ENCODE measurements at regions not wholly inside any gene's neighbourhood (a gene's known extent, or its start where the extent isn't known, plus 50 kb on each side); places are given as distances from the start of the nearest gene placed in this dataset.

DNA sequence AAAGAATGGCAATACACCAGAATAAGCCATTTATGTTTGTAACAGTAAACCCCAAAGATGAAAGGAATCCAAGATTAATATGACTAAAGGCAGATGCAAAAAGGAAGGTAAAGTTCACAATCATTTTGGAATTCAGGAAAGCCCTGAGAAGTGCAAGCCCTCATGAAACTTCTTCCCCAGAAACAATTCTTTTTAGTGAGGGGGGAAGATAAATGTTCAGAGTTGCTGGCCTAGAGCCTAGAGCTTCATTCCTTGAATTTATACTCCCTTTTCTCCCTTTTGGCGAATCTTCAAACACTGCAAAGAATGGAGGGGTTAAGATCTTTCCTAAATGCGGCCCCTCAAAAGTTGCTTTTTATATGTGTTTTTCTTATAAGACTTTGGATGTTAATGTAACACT is 368.8 kb downstream of the MEIS1 start:
- in situ Hi-C loops (cut with MboI; ENCODE audit: low sequenced_read_pairs in 4 of 4), result no loop called here
- Histone ChIP-seq H3K27me3 (no peaks in the 10 kb centered on the region), H3K36me3 (no peaks in the 10 kb centered on the region), H3K27ac (no peak overlapping the region), H3K4me3 (no peak overlapping the region), H3K9me3 (no peaks in the 10 kb centered on the region), H3K4me1 (no peaks in the 10 kb centered on the region)
- intact Hi-C loops (cut with DNase I; ENCODE audit: low total_unique reads), result no loop called here
- no peak for ATAC-seq
- TF ChIP-seq POLR2A (IDR thresholded peaks at IDR 0.05), result no peak
- no peak for DNase-seq

DNA sequence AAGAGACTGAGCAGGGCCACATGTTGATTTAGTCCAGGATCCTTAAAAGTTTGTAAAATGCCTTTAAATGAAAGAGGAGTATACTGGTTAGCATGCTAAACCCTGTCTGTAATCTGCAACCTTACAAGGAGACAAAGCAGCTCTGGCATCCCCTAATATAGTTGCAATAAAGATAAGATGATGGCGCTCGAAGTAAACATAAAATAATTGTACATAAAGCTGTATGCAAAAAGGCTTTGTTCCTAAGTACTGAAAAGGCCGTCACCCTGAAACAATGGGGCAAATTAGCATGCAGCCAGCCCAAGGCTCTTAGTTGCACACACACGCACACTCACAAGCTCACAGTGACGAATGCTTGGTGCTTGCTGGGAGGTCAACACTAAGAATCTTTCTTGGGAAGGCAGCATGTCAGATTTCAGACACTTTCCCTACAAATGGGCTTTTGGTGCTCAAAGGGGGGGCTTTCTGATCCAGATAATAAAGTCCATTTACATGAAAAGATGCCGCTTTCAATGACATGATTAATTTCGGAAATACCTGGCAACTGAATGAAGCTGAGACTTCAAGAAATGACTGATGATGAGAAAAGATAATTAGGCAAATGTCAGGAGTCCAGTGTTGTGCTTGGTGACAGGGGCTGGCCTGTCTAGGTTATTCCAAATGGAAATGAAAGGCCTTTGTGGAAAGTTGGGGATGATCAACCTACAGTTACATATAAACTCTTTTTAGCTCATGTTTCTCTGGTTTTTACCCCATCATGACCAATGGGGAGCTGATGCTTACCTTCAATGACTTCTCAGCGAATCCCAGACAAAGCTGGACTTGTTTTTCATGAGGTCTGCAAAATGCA is 370.3 kb downstream of the MEIS1 start:
- no peak overlapping the region for H3K4me3 ChIP-seq
- no peaks in the 10 kb centered on the region for H3K9me3 ChIP-seq
- no peak overlapping the region for H3K27ac ChIP-seq
- DNase-seq (no peak), ATAC-seq (no peak)
- H3K27me3 ChIP-seq, result no peaks in the 10 kb centered on the region
- in situ Hi-C loops (cut with MboI; ENCODE audit: low sequenced_read_pairs in 4 of 4), result no loop called here
- TF ChIP-seq POLR2A (IDR thresholded peaks at IDR 0.05), result no peak
- TF ChIP-seq, protein P1, sequence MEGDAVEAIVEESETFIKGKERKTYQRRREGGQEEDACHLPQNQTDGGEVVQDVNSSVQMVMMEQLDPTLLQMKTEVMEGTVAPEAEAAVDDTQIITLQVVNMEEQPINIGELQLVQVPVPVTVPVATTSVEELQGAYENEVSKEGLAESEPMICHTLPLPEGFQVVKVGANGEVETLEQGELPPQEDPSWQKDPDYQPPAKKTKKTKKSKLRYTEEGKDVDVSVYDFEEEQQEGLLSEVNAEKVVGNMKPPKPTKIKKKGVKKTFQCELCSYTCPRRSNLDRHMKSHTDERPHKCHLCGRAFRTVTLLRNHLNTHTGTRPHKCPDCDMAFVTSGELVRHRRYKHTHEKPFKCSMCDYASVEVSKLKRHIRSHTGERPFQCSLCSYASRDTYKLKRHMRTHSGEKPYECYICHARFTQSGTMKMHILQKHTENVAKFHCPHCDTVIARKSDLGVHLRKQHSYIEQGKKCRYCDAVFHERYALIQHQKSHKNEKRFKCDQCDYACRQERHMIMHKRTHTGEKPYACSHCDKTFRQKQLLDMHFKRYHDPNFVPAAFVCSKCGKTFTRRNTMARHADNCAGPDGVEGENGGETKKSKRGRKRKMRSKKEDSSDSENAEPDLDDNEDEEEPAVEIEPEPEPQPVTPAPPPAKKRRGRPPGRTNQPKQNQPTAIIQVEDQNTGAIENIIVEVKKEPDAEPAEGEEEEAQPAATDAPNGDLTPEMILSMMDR (IDR thresholded peaks at IDR 0.05 in 4 of 5, conservative IDR thresholded peaks at IDR 0.05 in 1 of 5), result no peak
- H3K4me1 ChIP-seq, result no peaks in the 10 kb centered on the region
- intact Hi-C loops (cut with DNase I; ENCODE audit: low total_unique reads), result no loop called here
- H3K36me3 ChIP-seq, result no peaks in the 10 kb centered on the region

DNA sequence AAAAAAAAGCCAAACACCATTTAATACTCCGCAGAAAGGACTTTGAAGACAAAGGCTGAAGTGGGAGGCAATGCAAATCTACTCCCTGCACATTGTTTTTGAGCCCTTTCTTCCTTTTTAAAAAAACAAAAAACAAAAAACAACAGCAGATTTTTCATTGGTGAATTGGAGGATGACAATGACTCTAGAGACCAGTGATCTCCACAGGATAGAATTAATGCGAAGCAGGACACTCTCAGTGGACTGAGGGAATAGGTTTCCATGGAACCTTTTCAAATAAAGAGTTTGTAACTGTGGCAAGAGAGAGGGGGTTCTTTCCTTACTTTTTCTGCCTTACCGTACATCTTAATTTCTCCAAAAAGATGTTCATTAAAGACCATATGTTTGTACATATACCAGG is 371.0 kb downstream of the MEIS1 start:
- in situ Hi-C loops (cut with MboI; ENCODE audit: low sequenced_read_pairs in 4 of 4) (no loop called here), intact Hi-C loops (cut with DNase I; ENCODE audit: low total_unique reads) (no loop called here)
- no peak for TF ChIP-seq POLR2A (IDR thresholded peaks at IDR 0.05)
- TF ChIP-seq, protein P1 (IDR thresholded peaks at IDR 0.05 in 4 of 5, conservative IDR thresholded peaks at IDR 0.05 in 1 of 5), result no peak
- DNase-seq (no peak), ATAC-seq (no peak)
- Histone ChIP-seq H3K27ac (no peak overlapping the region), H3K9me3 (no peaks in the 10 kb centered on the region), H3K36me3 (no peaks in the 10 kb centered on the region), H3K27me3 (no peaks in the 10 kb centered on the region), H3K4me1 (no peaks in the 10 kb centered on the region), H3K4me3 (no peak overlapping the region)

DNA sequence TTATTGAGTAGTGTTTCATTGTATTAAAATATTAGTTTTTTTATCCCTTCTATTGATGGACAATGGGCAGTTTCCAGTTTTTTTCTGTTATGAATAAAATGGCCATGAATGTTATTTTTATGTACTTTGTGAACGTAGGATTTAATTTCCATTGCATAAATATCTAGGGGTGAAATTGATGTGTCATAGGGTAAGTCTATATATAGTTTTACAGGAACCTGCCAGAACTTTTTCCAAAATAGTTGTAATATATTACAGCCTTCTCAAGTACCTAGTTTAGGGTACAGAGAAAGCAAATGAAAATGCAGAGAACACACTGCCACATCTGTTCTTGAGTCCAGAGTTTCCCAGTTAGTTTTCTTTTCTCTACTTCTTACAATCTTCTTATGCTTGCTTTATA is 378.6 kb downstream of the MEIS1 start:
- in situ Hi-C loops (cut with MboI; ENCODE audit: low sequenced_read_pairs in 4 of 4) (no loop called here), intact Hi-C loops (cut with DNase I; ENCODE audit: low total_unique reads) (no loop called here)
- Histone ChIP-seq H3K27ac (no peak overlapping the region), H3K4me1 (peaks cover 0 to 8% of the 10 kb centered on the region in 2 donors), H3K36me3 (no peaks in the 10 kb centered on the region), H3K4me3 (no peak overlapping the region), H3K27me3 (no peaks in the 10 kb centered on the region), H3K9me3 (no peaks in the 10 kb centered on the region)
- DNase-seq, result no peak
- no peak for ATAC-seq
- TF ChIP-seq, protein P1 (IDR thresholded peaks at IDR 0.05 in 4 of 5, conservative IDR thresholded peaks at IDR 0.05 in 1 of 5), result no peak
- TF ChIP-seq POLR2A (IDR thresholded peaks at IDR 0.05), result no peak

DNA sequence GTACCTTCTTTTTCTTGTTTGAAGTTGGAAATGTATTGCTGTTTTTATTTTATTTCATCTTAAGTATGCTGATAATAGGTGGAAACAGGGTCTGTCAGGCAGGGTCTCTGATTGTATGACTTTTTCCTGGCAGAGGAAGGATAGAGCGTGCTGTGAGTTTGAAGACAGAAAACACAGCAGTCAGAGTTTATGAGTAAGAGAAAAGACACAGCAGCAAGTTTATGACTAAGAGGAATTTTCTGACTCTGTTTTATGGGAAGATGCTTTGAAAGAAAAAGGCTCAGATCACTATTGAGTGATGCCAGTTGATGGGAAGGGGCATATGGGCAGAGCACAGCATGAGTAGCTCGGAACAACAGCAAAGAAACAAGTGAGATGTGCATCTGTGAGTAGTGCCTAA is 379.1 kb downstream of the MEIS1 start:
- no peaks in the 10 kb centered on the region for H3K36me3 ChIP-seq
- H3K27me3 ChIP-seq, result no peaks in the 10 kb centered on the region
- no peaks in the 10 kb centered on the region for H3K9me3 ChIP-seq
- no peak for TF ChIP-seq POLR2A (IDR thresholded peaks at IDR 0.05)
- no peak overlapping the region for H3K4me3 ChIP-seq
- DNase-seq (no peak), ATAC-seq (no peak)
- H3K4me1 ChIP-seq, result peaks cover 0 to 8% of the 10 kb centered on the region in 2 donors
- no peak overlapping the region for H3K27ac ChIP-seq
- intact Hi-C loops (cut with DNase I; ENCODE audit: low total_unique reads), result no loop called here
- in situ Hi-C loops (cut with MboI; ENCODE audit: low sequenced_read_pairs in 4 of 4), result no loop called here
